HAP-1 (cell line): ENCODE measurements at regions not wholly inside any gene's neighbourhood (a gene's known extent, or its start where the extent isn't known, plus 50 kb on each side); places are given as distances from the start of the nearest gene placed in this dataset.
"Not testable (repeated sequence)": the region's sequence is repeated elsewhere in the genome, so short reads cannot be mapped to it uniquely, and the experiment has no call there.

Experiments
- DNase-seq, 2 experiments: peaks; one replicate each; pipeline ENCODE4 v3.0.0-alpha.2; 2016 to 2020; ENCODE audit warnings: low spot score in 2 of 2
- H3K27me3 ChIP-seq: fragments of 250-450 bp; sonication (Bioruptor Pico); 2 replicates; pipeline ENCODE4 v1.5.1; 2020; ENCODE audit warnings: low read depth, mild to moderate bottlenecking, moderate library complexity
- H3K36me3 ChIP-seq: fragments of 250-450 bp; sonication (Bioruptor Pico); replicated peaks from 2 replicates; pipeline ENCODE4 v1.5.1; 2020; ENCODE audit warnings: mild to moderate bottlenecking
- H3K4me1 ChIP-seq: fragments of 250-450 bp; sonication (Bioruptor Pico); 2 replicates; pipeline ENCODE4 v1.5.1; 2020; ENCODE audit warnings: mild to moderate bottlenecking
- H3K4me3 ChIP-seq: fragments of 250-450 bp; sonication (Bioruptor Pico); 2 replicates; pipeline ENCODE4 v1.5.1; 2020; ENCODE audit warnings: mild to moderate bottlenecking, moderate library complexity
- H3K9me3 ChIP-seq: fragments of 250-450 bp; sonication (Bioruptor Pico); 2 replicates; pipeline ENCODE4 v1.5.1; 2020; ENCODE audit warnings: mild to moderate bottlenecking, moderate library complexity
- in situ Hi-C: fragments of 300-500 bp; cut with MboI; formaldehyde crosslinking; loops from 3 replicates; pipeline ENCODE4 v1.14.3; 2020; ENCODE audit warnings: low sequenced_read_pairs, inconsistent platforms, mixed read lengths

DNA sequence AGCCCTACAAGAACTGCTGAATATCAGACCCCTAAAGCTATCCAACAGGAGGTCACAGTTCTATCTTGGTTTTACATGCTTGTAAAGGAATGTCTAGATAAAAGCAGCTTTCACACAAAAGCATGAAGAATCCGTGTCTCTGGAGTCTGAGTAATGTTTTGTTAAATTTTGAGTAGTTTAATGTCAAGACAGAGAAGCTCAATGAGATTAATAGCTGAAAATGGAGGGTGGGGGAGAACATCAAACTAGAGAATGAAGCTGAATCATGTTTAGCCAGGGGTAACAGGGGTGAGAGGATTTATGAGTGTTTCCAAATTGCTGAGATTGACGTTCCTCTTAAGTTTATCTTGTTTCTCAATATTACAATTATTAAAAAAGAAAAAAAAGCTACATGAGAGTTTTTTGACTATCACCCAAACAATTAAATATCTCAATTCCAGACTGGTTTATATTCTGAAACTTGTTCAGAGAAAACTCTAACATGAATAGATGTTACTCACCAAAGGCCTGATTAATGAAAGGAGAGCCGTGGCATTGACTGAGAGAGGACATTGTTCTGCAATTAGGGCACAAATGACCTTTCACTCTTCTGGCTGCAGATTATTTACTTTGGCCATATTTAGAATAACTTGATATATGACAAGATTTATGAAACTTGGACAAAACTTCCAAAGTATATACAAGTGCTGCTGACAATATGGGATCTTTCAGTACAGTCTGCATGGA lies 266.4 kb upstream of the ETAA1 start:
- in situ Hi-C loops: no loop called here
- no peak for DNase-seq
- Histone ChIP-seq H3K36me3 (no peaks in the 10 kb centered on the region), H3K4me3 (no peak overlapping the region), H3K27me3 (no peaks in the 10 kb centered on the region; the same call in 1 of the 2 replicates), H3K9me3 (no peaks in the 10 kb centered on the region), H3K4me1 (no peaks in the 10 kb centered on the region)

DNA sequence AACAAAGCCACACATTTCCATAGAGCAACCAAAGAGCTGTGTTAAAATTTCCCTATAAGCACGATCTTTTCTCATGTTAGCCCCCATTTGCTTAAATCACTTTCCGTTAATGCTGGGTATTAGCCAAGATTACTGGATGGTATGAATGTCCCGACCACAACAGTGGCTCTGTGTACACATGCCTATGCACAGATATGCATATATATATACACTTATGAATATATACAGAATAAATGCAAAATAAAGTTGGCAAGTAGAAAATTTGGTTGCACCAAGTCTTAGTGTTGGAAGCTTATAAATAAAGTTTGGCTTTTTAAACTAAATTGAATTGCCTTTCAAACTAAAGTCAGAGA lies 265.9 kb upstream of the ETAA1 start:
- Histone ChIP-seq H3K27me3 (no peaks in the 10 kb centered on the region; the same call in 1 of the 2 replicates), H3K4me3 (no peak overlapping the region), H3K4me1 (no peaks in the 10 kb centered on the region), H3K9me3 (no peaks in the 10 kb centered on the region), H3K36me3 (no peaks in the 10 kb centered on the region)
- no peak for DNase-seq
- in situ Hi-C loops: no loop called here

DNA sequence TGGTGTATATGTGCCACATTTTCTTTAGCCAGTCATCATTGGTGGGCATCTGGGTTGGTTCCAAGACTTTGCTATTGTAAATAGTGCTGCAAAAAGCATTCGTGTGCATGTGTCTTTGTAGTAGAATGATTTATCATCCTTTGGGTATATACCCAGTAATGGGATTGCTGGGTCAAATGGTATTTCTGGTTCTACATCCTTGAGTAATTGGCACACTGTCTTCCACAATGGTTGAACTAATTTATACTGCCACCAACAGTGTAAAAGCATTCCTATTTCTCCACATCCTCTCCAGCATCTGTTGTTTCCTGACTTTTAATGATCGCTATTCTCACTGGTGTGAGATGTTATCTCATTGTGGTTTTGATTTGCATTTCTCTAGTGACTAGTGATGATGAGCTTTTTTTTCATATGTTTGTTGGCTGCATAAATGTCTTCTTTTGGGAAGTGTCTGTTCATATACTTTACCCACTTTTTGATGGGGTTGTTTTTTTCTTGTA lies 264.6 kb upstream of the ETAA1 start:
- H3K4me3 ChIP-seq, H3K36me3 ChIP-seq, DNase-seq, H3K4me1 ChIP-seq, in situ Hi-C loops, H3K9me3 ChIP-seq, H3K27me3 ChIP-seq: not testable (repeated sequence)

DNA sequence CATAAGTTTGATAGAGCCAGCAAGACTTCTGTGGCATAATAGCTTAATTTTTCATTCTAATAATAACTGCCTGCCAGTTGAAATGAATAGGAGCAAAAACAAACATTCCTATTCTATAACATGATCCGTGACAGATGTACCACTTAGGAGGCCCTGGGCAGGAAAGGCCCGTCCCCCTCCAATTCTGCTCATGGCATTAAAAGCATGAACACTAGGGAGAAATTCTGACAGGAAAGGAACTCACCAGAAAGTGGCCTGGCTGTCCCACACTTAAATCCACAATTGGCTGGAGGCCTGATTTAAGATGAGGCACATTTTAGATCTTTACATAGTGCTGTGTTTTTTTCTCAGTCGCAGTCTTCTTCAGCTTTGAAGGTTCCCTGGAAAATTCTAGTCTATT lies 261.9 kb upstream of the ETAA1 start:
- Histone ChIP-seq H3K9me3 (no peaks in the 10 kb centered on the region), H3K36me3 (no peaks in the 10 kb centered on the region), H3K27me3 (no peaks in the 10 kb centered on the region), H3K4me1 (no peaks in the 10 kb centered on the region), H3K4me3 (no peak overlapping the region)
- no peak for DNase-seq
- in situ Hi-C loops: no loop called here

DNA sequence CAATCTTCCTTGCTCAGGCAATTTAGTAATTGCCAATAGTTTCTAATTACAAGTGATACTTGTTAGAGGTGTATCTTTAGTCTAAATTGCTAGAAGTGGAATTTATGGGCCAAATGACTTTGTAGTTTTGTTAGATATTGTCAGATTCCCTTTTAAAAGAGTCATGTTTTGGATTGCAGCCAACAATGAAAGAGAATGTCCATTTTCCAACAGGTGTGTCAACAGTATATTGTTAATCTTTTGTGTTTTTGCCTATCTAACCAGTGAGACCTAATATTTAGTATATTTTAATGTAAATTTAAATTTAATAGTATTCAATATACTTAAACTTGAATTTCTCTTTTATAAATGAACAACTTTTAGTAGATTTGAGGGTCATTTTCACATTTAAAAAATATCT lies 259.4 kb upstream of the ETAA1 start:
- no peak for DNase-seq
- Histone ChIP-seq H3K27me3 (no peaks in the 10 kb centered on the region; the same call in 1 of the 2 replicates), H3K4me1 (no peaks in the 10 kb centered on the region), H3K4me3 (no peak overlapping the region), H3K9me3 (no peaks in the 10 kb centered on the region), H3K36me3 (no peaks in the 10 kb centered on the region)
- in situ Hi-C loops: no loop called here

DNA sequence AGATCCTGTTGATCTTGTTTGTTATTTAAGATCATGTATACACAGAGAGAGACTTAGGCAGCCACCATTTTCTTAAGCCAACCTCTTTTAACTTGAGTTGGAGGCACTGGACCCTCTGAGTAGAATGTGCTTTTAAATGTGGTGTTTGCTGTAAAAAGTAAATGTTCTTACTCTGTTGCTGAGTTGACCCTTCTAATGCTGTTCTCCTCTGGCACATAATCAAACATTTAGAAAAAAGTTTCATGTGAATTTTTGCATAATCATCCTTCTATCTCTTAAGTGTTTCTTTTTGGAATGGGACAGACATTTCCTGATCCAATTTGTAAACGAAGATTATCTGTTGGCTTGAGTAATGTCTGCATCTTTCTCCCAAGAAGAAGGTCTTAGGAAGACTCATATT lies 255.1 kb upstream of the ETAA1 start:
- Histone ChIP-seq H3K9me3 (no peaks in the 10 kb centered on the region), H3K4me3 (no peak overlapping the region), H3K36me3 (no peaks in the 10 kb centered on the region), H3K4me1 (no peaks in the 10 kb centered on the region), H3K27me3 (no peaks in the 10 kb centered on the region; the same call in 1 of the 2 replicates)
- in situ Hi-C loops: no loop called here
- no peak for DNase-seq

DNA sequence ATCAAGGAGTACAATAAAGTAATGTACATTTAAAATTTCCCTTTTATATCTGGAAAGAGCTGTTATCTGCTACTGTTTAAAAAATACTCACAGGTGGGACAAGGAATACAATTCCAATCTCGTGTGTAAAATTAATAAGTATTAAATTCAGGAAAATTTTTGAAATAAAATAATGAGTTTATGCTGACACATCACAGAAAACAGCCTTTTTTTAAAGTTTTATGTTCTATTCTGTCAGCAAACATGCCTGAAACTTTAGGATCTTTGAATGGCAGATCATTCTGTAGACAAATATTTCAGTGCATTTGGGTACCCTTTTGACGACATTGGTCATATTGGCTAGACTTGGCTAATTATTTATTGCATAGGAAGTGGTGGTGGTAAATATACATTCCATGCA lies 254.4 kb upstream of the ETAA1 start:
- H3K4me3 ChIP-seq: no peak overlapping the region
- no peaks in the 10 kb centered on the region for H3K36me3 ChIP-seq
- H3K9me3 ChIP-seq: no peaks in the 10 kb centered on the region
- no peak for DNase-seq
- in situ Hi-C loops: no loop called here
- no peaks in the 10 kb centered on the region; the same call in 1 of the 2 replicates for H3K27me3 ChIP-seq
- no peaks in the 10 kb centered on the region for H3K4me1 ChIP-seq

DNA sequence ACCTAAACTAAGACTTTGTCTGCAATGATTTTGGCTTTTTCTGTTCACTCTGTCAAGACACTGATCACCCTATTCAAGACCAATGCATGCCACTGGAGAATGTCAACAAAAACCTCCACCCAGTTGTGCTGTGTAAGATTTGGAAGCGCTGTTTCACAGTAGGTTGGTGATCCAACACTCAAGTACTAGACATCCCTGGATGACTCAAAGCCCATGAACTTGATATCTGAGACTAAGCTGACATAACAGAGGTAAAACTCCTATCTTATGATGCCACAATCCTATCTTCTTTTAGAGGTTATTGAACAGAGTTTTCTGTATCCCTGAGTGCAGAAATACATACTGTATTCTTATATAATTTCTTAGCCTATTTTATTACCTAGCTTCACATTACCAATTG lies 251.3 kb upstream of the ETAA1 start:
- H3K36me3 ChIP-seq: no peaks in the 10 kb centered on the region
- no peak overlapping the region for H3K4me3 ChIP-seq
- in situ Hi-C loops: no loop called here
- H3K4me1 ChIP-seq: no peaks in the 10 kb centered on the region
- DNase-seq: no peak
- no peaks in the 10 kb centered on the region for H3K9me3 ChIP-seq
- H3K27me3 ChIP-seq: no peaks in the 10 kb centered on the region; the same call in 1 of the 2 replicates

DNA sequence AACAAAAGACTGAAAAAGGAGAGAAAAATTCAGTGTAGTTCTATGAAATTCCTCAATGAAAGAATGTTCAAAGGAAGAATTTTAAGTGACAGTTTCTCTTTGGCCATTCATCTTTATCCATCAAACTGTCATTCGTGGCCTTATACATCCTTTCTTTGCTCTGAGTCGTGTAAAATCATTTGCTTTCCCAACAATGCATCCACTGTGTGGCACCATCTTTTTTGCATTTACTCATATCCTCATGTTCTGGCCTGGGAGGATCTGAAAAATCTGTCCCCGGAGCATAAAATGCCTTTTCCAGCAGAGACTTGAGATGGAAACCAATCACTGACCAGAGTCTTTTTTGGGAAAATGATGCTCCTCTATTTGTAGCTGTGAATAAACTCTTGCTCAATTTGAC lies 240.3 kb upstream of the ETAA1 start:
- in situ Hi-C loops: no loop called here
- H3K36me3 ChIP-seq: no peaks in the 10 kb centered on the region
- no peak overlapping the region for H3K4me3 ChIP-seq
- DNase-seq: peak in 1 of 2 experiments; percentile 25
- no peaks in the 10 kb centered on the region for H3K27me3 ChIP-seq
- H3K4me1 ChIP-seq: peaks cover 2% of the 10 kb centered on the region; the same call in 1 of the 2 replicates
- no peaks in the 10 kb centered on the region for H3K9me3 ChIP-seq

DNA sequence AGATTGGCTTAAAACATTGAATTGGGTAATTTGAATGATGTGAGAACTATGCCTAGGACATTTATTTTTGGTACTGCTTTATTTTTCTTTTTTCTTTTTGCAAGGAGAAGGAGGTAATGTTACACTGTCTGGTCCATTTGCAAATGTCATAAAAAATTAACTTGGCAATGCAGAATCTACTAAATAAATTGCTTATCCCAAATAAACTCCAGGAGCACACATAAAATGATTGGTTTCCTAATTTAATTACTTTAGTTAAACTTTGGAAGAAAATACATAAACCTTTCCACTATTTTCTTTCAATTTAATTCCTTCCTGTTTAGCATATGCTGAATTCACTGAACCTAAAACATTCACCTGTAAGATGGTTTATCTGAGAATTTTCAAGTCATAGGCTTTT lies 238.4 kb upstream of the ETAA1 start:
- Histone ChIP-seq H3K4me1 (peaks cover 2% of the 10 kb centered on the region; the same call in 1 of the 2 replicates), H3K36me3 (no peaks in the 10 kb centered on the region), H3K9me3 (no peaks in the 10 kb centered on the region), H3K4me3 (no peak overlapping the region), H3K27me3 (no peaks in the 10 kb centered on the region; the same call in 1 of the 2 replicates)
- in situ Hi-C loops: no loop called here
- no peak for DNase-seq

DNA sequence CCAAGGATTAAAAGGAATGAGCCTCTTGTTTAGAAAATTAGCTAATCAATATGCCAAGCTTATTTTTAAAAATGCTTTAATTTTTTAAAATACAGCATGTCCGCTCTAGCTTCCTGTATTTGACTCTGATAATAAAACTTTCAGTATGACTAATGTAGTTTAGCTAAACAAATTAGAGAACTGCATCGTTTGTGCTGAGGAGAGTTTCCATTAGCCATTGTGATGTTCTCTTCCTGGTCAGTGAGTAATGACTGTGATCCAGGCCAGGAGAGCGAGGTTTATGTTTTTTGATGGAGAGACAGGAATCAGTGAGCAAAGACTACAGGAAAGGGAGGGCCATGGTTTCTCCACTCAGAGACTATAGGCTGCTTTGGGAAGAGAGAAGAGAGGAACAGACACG lies 237.2 kb upstream of the ETAA1 start:
- Histone ChIP-seq H3K4me1 (peaks cover 2% of the 10 kb centered on the region; the same call in 1 of the 2 replicates), H3K36me3 (no peaks in the 10 kb centered on the region), H3K4me3 (no peak overlapping the region), H3K27me3 (no peaks in the 10 kb centered on the region; the same call in 1 of the 2 replicates), H3K9me3 (no peaks in the 10 kb centered on the region)
- no peak for DNase-seq
- in situ Hi-C loops: no loop called here

DNA sequence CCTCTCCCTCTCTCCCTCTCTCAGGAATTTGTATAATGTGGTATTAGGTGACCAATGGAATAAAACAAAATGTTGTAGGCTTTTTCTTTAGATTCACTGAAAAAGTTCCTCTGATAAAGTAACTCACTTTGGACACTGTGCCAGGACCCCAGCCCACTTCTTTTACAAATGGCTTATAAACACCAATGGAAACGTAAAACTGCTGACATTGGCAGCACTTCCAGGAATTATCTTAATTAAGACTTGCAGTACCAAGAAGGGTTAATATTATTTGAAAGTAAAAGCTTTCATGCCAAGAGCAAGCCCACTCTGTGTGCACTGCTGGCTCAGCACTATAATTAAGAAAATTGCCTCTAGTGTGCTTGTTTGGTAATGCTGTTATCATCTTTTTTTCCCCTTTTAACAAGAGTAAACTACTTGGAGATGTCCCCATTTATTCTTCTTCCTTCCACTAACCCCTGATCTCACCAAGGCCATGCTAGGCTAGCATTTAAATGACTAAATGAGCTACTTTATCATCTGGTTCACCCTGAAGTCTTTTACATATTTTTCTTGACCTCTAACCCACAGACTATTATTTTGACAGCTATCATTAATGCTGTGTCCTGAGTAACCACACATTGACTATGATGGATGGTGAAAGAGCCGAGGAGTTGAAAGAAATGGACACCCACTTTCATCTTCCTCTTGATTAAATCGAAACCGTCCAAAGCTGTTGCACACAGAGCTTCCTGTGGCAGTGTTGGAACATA lies 232.2 kb upstream of the ETAA1 start:
- no peak for DNase-seq
- H3K9me3 ChIP-seq: no peaks in the 10 kb centered on the region
- H3K36me3 ChIP-seq: no peaks in the 10 kb centered on the region
- no peak overlapping the region for H3K4me3 ChIP-seq
- in situ Hi-C loops: no loop called here
- peaks cover 3% of the 10 kb centered on the region; the same call in 1 of the 2 replicates for H3K27me3 ChIP-seq
- H3K4me1 ChIP-seq: no peaks in the 10 kb centered on the region

DNA sequence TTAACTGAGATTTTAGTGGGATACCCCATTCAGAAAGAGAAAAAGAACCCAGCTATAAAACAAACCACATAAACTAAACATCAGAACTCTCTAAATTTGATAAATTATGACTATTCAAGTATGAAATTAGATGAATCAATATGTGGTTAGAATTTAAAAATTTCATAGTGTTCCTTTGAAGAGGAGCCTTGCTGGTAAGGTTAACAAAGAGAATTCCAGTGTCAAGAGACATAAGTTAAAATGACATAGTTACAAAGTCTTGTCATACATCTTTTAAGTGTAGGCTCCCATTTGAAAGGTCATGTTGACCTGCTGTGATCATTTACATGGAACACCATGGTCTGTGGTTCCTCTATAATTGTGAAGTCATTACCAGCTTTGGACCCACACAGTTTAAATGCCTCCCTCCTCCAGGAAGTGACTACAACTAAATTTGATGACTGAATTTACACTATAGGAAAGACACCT lies 231.6 kb upstream of the ETAA1 start:
- in situ Hi-C loops: no loop called here

DNA sequence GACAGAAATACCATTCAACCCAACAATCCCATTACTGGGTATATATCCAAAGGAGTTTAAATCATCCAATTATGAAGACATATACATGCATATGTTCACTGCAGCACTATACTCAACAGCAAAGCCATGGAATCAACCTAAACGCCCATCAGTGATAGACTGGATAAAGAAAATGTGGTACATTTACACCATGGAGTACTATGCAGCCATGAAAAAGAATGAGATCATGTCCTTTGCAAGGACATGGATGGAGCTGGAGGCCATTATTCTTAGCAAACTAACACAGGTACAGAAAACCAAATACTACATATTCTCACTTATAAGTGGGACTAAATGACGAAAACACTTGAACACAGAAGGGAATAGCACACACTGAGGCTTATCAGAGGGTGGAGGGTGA lies 230.6 kb upstream of the ETAA1 start:
- H3K4me1 ChIP-seq, in situ Hi-C loops, H3K27me3 ChIP-seq, H3K36me3 ChIP-seq, DNase-seq, H3K9me3 ChIP-seq, H3K4me3 ChIP-seq: not testable (repeated sequence)

More for the DNA sequence above, 231.6 kb upstream of the ETAA1 start:
- Histone ChIP-seq H3K27me3 (peaks cover 3% of the 10 kb centered on the region; the same call in 1 of the 2 replicates), H3K9me3 (no peaks in the 10 kb centered on the region), H3K4me1 (no peaks in the 10 kb centered on the region), H3K4me3 (no peak overlapping the region), H3K36me3 (no peaks in the 10 kb centered on the region)
- DNase-seq: no peak
